GM21529 (cell line): ENCODE measurements at regions not wholly inside any gene's neighbourhood (a gene's known extent, or its start where the extent isn't known, plus 50 kb on each side); places are given as distances from the start of the nearest gene placed in this dataset.
A peak's percentile ranks its signal among the peaks of the same experiment; 100 is the strongest.
"Not testable (repeated sequence)": the region's sequence is repeated elsewhere in the genome, so short reads cannot be mapped to it uniquely, and the experiment has no call there.

Experiments
- ATAC-seq: cut with Tn5 transposase; IDR thresholded peaks from one replicate; pipeline ENCODE4 v1.9.1; 2021; ENCODE audit not compliant: unreplicated experiment

- ATAC-seq, result no peak
Measured at GRCh38 chr10:91745090-91745831, 53.0 kb upstream of the TNKS2 start.

- ATAC-seq, result no peak
Measured at GRCh38 chr10:91743465-91743864, 54.8 kb upstream of the TNKS2 start.

GRCh38 chr10:91742229-91742628 is 56.0 kb upstream of the TNKS2 start:
- ATAC-seq, result no peak

GRCh38 chr10:91741356-91741755 is 56.9 kb upstream of the TNKS2 start:
- no peak for ATAC-seq

- no peak for ATAC-seq
Measured at GRCh38 chr10:91740353-91740924, 57.8 kb upstream of the TNKS2 start.

GRCh38 chr10:91732265-91732664 is 66.0 kb upstream of the TNKS2 start:
- not testable (repeated sequence) for ATAC-seq

- ATAC-seq, result not testable (repeated sequence)
Measured at GRCh38 chr10:91729339-91729738, 68.9 kb upstream of the TNKS2 start.

- ATAC-seq, result no peak
Measured at GRCh38 chr10:91726355-91726754, 71.9 kb upstream of the TNKS2 start.

GRCh38 chr10:91724933-91725332 is 73.3 kb upstream of the TNKS2 start:
- ATAC-seq, result no peak

GRCh38 chr10:91713461-91714072 is 80.7 kb upstream of the PPP1R3C start:
- ATAC-seq, result no peak

- peak; percentile 68 for ATAC-seq
Measured at GRCh38 chr10:91711885-91712680, 79.2 kb upstream of the PPP1R3C start.

- ATAC-seq, result no peak
Measured at GRCh38 chr10:91709394-91709798, 76.5 kb upstream of the PPP1R3C start.

- ATAC-seq, result no peak
Measured at GRCh38 chr10:91708174-91708861, 75.4 kb upstream of the PPP1R3C start.

GRCh38 chr10:91707236-91707635 is 74.4 kb upstream of the PPP1R3C start:
- no peak for ATAC-seq

GRCh38 chr10:91705948-91706670 is 73.2 kb upstream of the PPP1R3C start:
- no peak for ATAC-seq

- no peak for ATAC-seq
Measured at GRCh38 chr10:91702620-91703019, 69.7 kb upstream of the PPP1R3C start.

- no peak for ATAC-seq
Measured at GRCh38 chr10:91700788-91701444, 68.0 kb upstream of the PPP1R3C start.

GRCh38 chr10:91700273-91700672 is 67.4 kb upstream of the PPP1R3C start:
- no peak for ATAC-seq

- no peak for ATAC-seq
Measured at GRCh38 chr10:91698258-91698657, 65.4 kb upstream of the PPP1R3C start.
